Naive thymus-derived CD4-positive, alpha-beta T cell (primary cell): ENCODE measurements at regions not wholly inside any gene's neighbourhood (a gene's known extent, or its start where the extent isn't known, plus 50 kb on each side); places are given as distances from the start of the nearest gene placed in this dataset.
A peak's percentile ranks its signal among the peaks of the same experiment; 100 is the strongest.
"Not testable (repeated sequence)": the region's sequence is repeated elsewhere in the genome, so short reads cannot be mapped to it uniquely, and the experiment has no call there.

Source experiments
- ATAC-seq: fragments of 150-1000 bp; cut with Tn5 transposase; 2 replicates; pipeline ENCODE4 v1.10.0; 2021; ENCODE audit warnings: mild to moderate bottlenecking, moderate library complexity
- CTCF ChIA-PET: fragments of 350-600 bp; sonication (Branson Sonifier 250); formaldehyde crosslinking; loops from one replicate; lab custom pipeline; 2021; ENCODE audit warnings: antibody characterized with exemption; lab: Charles Lee
- POLR2A ChIA-PET: fragments of 350-600 bp; sonication (Branson Sonifier 250); formaldehyde crosslinking; loops from one replicate; lab custom pipeline; 2021; ENCODE audit warnings: antibody characterized with exemption, inconsistent platforms; lab: Charles Lee
- DNase-seq, 9 donors: peaks; one replicate each; pipeline versions ENCODE4 v3.0.0 to v3.0.0-alpha.2; 2020 to 2022; ENCODE audit warnings: mixed read lengths in 1 of 9
- H3K27ac ChIP-seq: one replicate; pipeline ENCODE4 v1.7.0; 2013; ENCODE audit warnings: mild to moderate bottlenecking, low read depth, low read length, moderate library complexity
- H3K27me3 ChIP-seq, 2 donors: one replicate each; pipeline ENCODE4 v1.7.0; 2013; ENCODE audit warnings: low read length in 2 of 2, mild to moderate bottlenecking in 2 of 2, moderate library complexity in 2 of 2; ENCODE audit not compliant: control insufficient read depth in 2 of 2, insufficient read depth in 2 of 2
- H3K36me3 ChIP-seq, 3 experiments: 1 replicate in 2 of 3; 2 replicates in 1 of 3; pipeline ENCODE4 v1.7.0; 2013; ENCODE audit warnings: low read length in 3 of 3, mild to moderate bottlenecking in 3 of 3, moderate library complexity in 1 of 3; ENCODE audit not compliant: insufficient read depth in 3 of 3, control insufficient read depth in 2 of 3
- H3K4me1 ChIP-seq, 2 donors: one replicate each; pipeline ENCODE4 v1.7.0; 2013; ENCODE audit warnings: low read length in 2 of 2, mild to moderate bottlenecking in 2 of 2, moderate library complexity in 1 of 2; ENCODE audit not compliant: control insufficient read depth in 2 of 2, insufficient read depth in 2 of 2
- H3K4me3 ChIP-seq: 2 replicates; pipeline ENCODE4 v1.7.0; 2013; ENCODE audit warnings: mild to moderate bottlenecking, low read length
- H3K9me3 ChIP-seq, 3 experiments: 1 replicate in 2 of 3; 2 replicates in 1 of 3; pipeline ENCODE4 v1.7.0; 2013; ENCODE audit warnings: low read length in 3 of 3; ENCODE audit not compliant: control insufficient read depth in 2 of 3
- H3K27ac Mint-ChIP-seq, 9 donors: one replicate each; pipeline ENCODE4 v1.8.0; 2020 to 2022; ENCODE audit warnings: mixed read lengths in 9 of 9, mild to moderate bottlenecking in 8 of 9, moderate library complexity in 5 of 9, inconsistent platforms in 2 of 9
- H3K27me3 Mint-ChIP-seq, 5 donors: one replicate each; pipeline ENCODE4 v1.8.0; 2021 to 2022; ENCODE audit warnings: mixed read lengths in 5 of 5, mild to moderate bottlenecking in 1 of 5
- H3K36me3 Mint-ChIP-seq, 5 donors: one replicate each; pipeline ENCODE4 v1.8.0; 2020 to 2022; ENCODE audit warnings: mixed read lengths in 5 of 5, mild to moderate bottlenecking in 3 of 5, inconsistent platforms in 1 of 5
- H3K4me1 Mint-ChIP-seq, 7 donors: one replicate each; pipeline ENCODE4 v1.8.0; 2020 to 2022; ENCODE audit warnings: mixed read lengths in 7 of 7, mild to moderate bottlenecking in 3 of 7, inconsistent platforms in 1 of 7
- H3K4me3 Mint-ChIP-seq, 10 donors: one replicate each; pipeline ENCODE4 v1.8.0; 2020 to 2022; ENCODE audit warnings: mild to moderate bottlenecking in 10 of 10, mixed read lengths in 10 of 10, moderate library complexity in 6 of 10, inconsistent platforms in 2 of 10
- H3K9me3 Mint-ChIP-seq, 11 donors: one replicate each; pipeline ENCODE4 v1.8.0; 2020 to 2022; ENCODE audit warnings: mixed read lengths in 11 of 11, mild to moderate bottlenecking in 4 of 11, inconsistent platforms in 1 of 11, moderate library complexity in 1 of 11
- intact Hi-C, 2 donors: fragments of 100-400 bp; cut with micrococcal nuclease; formaldehyde crosslinking; loops; one replicate each; pipeline ENCODE4 v1.15.1; 2023

- Histone ChIP-seq H3K4me1 (no peaks in the 10 kb centered on the region), H3K9me3 (no peaks in the 10 kb centered on the region), H3K27ac (no peak overlapping the region), H3K4me3 (no peak overlapping the region), H3K36me3 (no peaks in the 10 kb centered on the region), H3K27me3 (no peaks in the 10 kb centered on the region)
- no peaks in the 10 kb centered on the region for H3K27me3 Mint-ChIP-seq
- no peaks in the 10 kb centered on the region for H3K9me3 Mint-ChIP-seq
- intact Hi-C loops: no loop called here
- no peak overlapping the region for H3K27ac Mint-ChIP-seq
- no peak for DNase-seq
- ChIA-PET CTCF (no interaction called here), POLR2A (no interaction called here)
- H3K4me3 Mint-ChIP-seq: no peak overlapping the region
- no peaks in the 10 kb centered on the region for H3K36me3 Mint-ChIP-seq
- no peak for ATAC-seq
- H3K4me1 Mint-ChIP-seq: peaks cover 0 to 2% (median 0%) of the 10 kb centered on the region in 7 donors
Observed at GRCh38 chr6:113786168-113786567, 71.0 kb upstream of the MARCKS start.

GRCh38 chr6:113788586-113788985 is 68.6 kb upstream of the MARCKS start:
- H3K27me3 ChIP-seq: no peaks in the 10 kb centered on the region
- CTCF ChIA-PET: no interaction called here
- Mint-ChIP-seq H3K27ac (no peak overlapping the region), H3K36me3 (no peaks in the 10 kb centered on the region), H3K4me3 (no peak overlapping the region), H3K27me3 (peaks cover 0 to 6% (median 4%) of the 10 kb centered on the region in 5 donors), H3K9me3 (no peaks in the 10 kb centered on the region), H3K4me1 (peaks cover 0 to 1% (median 0%) of the 10 kb centered on the region in 7 donors)
- no peaks in the 10 kb centered on the region for H3K9me3 ChIP-seq
- no peak for ATAC-seq
- no peaks in the 10 kb centered on the region for H3K36me3 ChIP-seq
- no peak for DNase-seq
- H3K27ac ChIP-seq: no peak overlapping the region
- H3K4me3 ChIP-seq: no peak overlapping the region
- intact Hi-C loops: no loop called here
- POLR2A ChIA-PET: no interaction called here
- H3K4me1 ChIP-seq: no peaks in the 10 kb centered on the region

GRCh38 chr6:113791225-113791624 is 65.9 kb upstream of the MARCKS start:
- H3K27me3 ChIP-seq, intact Hi-C loops, CTCF ChIA-PET, H3K36me3 ChIP-seq, H3K9me3 ChIP-seq, H3K27ac Mint-ChIP-seq, H3K4me3 ChIP-seq, POLR2A ChIA-PET, H3K36me3 Mint-ChIP-seq, H3K9me3 Mint-ChIP-seq, H3K4me1 Mint-ChIP-seq, H3K27ac ChIP-seq, H3K4me3 Mint-ChIP-seq, ATAC-seq, H3K4me1 ChIP-seq, DNase-seq: not testable (repeated sequence)
- peaks cover 0 to 12% (median 10%) of the 10 kb centered on the region in 5 donors for H3K27me3 Mint-ChIP-seq

- H3K4me1 ChIP-seq, intact Hi-C loops, H3K4me3 ChIP-seq, H3K36me3 Mint-ChIP-seq, DNase-seq, H3K36me3 ChIP-seq, H3K27ac Mint-ChIP-seq, H3K27me3 ChIP-seq, CTCF ChIA-PET, H3K4me3 Mint-ChIP-seq, H3K9me3 Mint-ChIP-seq, ATAC-seq, POLR2A ChIA-PET, H3K27ac ChIP-seq, H3K4me1 Mint-ChIP-seq, H3K9me3 ChIP-seq: not testable (repeated sequence)
- H3K27me3 Mint-ChIP-seq: peaks cover 0 to 14% (median 12%) of the 10 kb centered on the region in 5 donors
Observed at GRCh38 chr6:113795371-113795770, 61.8 kb upstream of the MARCKS start.

- DNase-seq (no peak), ATAC-seq (no peak)
- Histone ChIP-seq H3K9me3 (no peaks in the 10 kb centered on the region), H3K4me1 (no peaks in the 10 kb centered on the region), H3K4me3 (no peak overlapping the region), H3K36me3 (no peaks in the 10 kb centered on the region), H3K27ac (no peak overlapping the region), H3K27me3 (no peaks in the 10 kb centered on the region)
- peaks cover 3 to 17% (median 15%) of the 10 kb centered on the region in 5 donors for H3K27me3 Mint-ChIP-seq
- H3K4me1 Mint-ChIP-seq: no peaks in the 10 kb centered on the region
- intact Hi-C loops: no loop called here
- ChIA-PET CTCF (interaction anchor here (0.7 kb wide), 1 partner anchor 27 kb away, joined by 3 read pairs; no protein-coding TSS in a partner anchor), POLR2A (no interaction called here)
- no peak overlapping the region for H3K4me3 Mint-ChIP-seq
- no peak overlapping the region for H3K27ac Mint-ChIP-seq
- H3K36me3 Mint-ChIP-seq: no peaks in the 10 kb centered on the region
- peaks cover 0 to 4% (median 0%) of the 10 kb centered on the region in 11 donors for H3K9me3 Mint-ChIP-seq
Observed at GRCh38 chr6:113796038-113796437, 61.1 kb upstream of the MARCKS start.

- DNase-seq (no peak), ATAC-seq (no peak)
- Mint-ChIP-seq H3K27ac (peak overlapping the region in 1 of 9 donors; percentile 65), H3K4me3 (no peak overlapping the region), H3K9me3 (peaks cover 0 to 2% (median 0%) of the 10 kb centered on the region in 11 donors), H3K4me1 (peaks cover 0 to 4% (median 0%) of the 10 kb centered on the region in 7 donors), H3K27me3 (peaks cover 3 to 5% (median 5%) of the 10 kb centered on the region in 5 donors), H3K36me3 (no peaks in the 10 kb centered on the region)
- Histone ChIP-seq H3K36me3 (no peaks in the 10 kb centered on the region), H3K27ac (no peak overlapping the region), H3K4me3 (no peak overlapping the region), H3K4me1 (no peaks in the 10 kb centered on the region), H3K27me3 (no peaks in the 10 kb centered on the region), H3K9me3 (no peaks in the 10 kb centered on the region)
- ChIA-PET CTCF (no interaction called here), POLR2A (no interaction called here)
- intact Hi-C loops: no loop called here
Observed at GRCh38 chr6:113802779-113803178, 54.4 kb upstream of the MARCKS start.

GRCh38 chr6:113805173-113805790 is 51.9 kb upstream of the MARCKS start:
- Histone ChIP-seq H3K4me1 (no peaks in the 10 kb centered on the region), H3K27ac (no peak overlapping the region), H3K27me3 (no peaks in the 10 kb centered on the region), H3K4me3 (no peak overlapping the region), H3K36me3 (no peaks in the 10 kb centered on the region), H3K9me3 (no peaks in the 10 kb centered on the region)
- H3K27me3 Mint-ChIP-seq: peaks cover 3 to 5% (median 4%) of the 10 kb centered on the region in 5 donors
- peaks cover 5 to 11% (median 6%) of the 10 kb centered on the region in 7 donors for H3K4me1 Mint-ChIP-seq
- H3K9me3 Mint-ChIP-seq: peaks cover 0 to 2% (median 0%) of the 10 kb centered on the region in 11 donors
- no peaks in the 10 kb centered on the region for H3K36me3 Mint-ChIP-seq
- ChIA-PET CTCF (no interaction called here), POLR2A (no interaction called here)
- ATAC-seq (peak; percentile 36), DNase-seq (no peak)
- no peak overlapping the region for H3K27ac Mint-ChIP-seq
- intact Hi-C loops: no loop called here
- no peak overlapping the region for H3K4me3 Mint-ChIP-seq
